ENCODE measurements at regions not wholly inside any gene's neighbourhood (a gene's known extent, or its start where the extent isn't known, plus 50 kb on each side); places are given as distances from the start of the nearest gene placed in this dataset.

- TF ChIP-seq CTCF (IDR thresholded peaks at IDR 0.05; ENCODE audit: low read depth, low read length) (no peak), MYC (IDR thresholded peaks at IDR 0.05; ENCODE audit: low read depth, low read length) (no peak), POLR2A (IDR thresholded peaks at IDR 0.05; ENCODE audit: extremely low read depth, insufficient read length) (no peak), MAX (IDR thresholded peaks at IDR 0.05; ENCODE audit: low read depth, low read length) (no peak)
Observed at GRCh38 chr2:138182937-138183312, 218.7 kb downstream of the HNMT start.
